Ascending aorta (tissue), 2 donors: ENCODE measurements at regions not wholly inside any gene's neighbourhood (a gene's known extent, or its start where the extent isn't known, plus 50 kb on each side); places are given as distances from the start of the nearest gene placed in this dataset.
"Not testable (repeated sequence)": the region's sequence is repeated elsewhere in the genome, so short reads cannot be mapped to it uniquely, and the experiment has no call there.

Experiments used
- DNase-seq, 2 donors: peaks; one replicate each; pipeline ENCODE4 v3.0.0-alpha.2; 2019; ENCODE audit warnings: low spot score in 2 of 2
- H3K27ac ChIP-seq, 2 donors: fragments of 200-600 bp; sonication (generic); one replicate each; pipeline ENCODE4 v1.5.1; 2016 to 2017; ENCODE audit warnings: mild to moderate bottlenecking in 1 of 2
- H3K27me3 ChIP-seq: fragments of 200-600 bp; sonication (generic); one replicate; pipeline ENCODE4 v1.5.1; 2017
- H3K36me3 ChIP-seq, 2 donors: fragments of 200-600 bp; sonication (generic); one replicate each; pipeline ENCODE4 v1.5.1; 2016
- H3K4me1 ChIP-seq, 2 donors: fragments of 200-600 bp; sonication (generic); one replicate each; pipeline ENCODE4 v1.5.1; 2016 to 2017; ENCODE audit warnings: mild to moderate bottlenecking in 1 of 2
- H3K4me3 ChIP-seq, 2 donors: fragments of 200-600 bp; sonication (generic); one replicate each; pipeline ENCODE4 v1.5.1; 2016 to 2017; ENCODE audit warnings: mild to moderate bottlenecking in 1 of 2
- H3K9me3 ChIP-seq, 2 donors: fragments of 200-600 bp; sonication (generic); one replicate each; pipeline ENCODE4 v1.5.1; 2016
- CTCF ChIP-seq, 3 experiments: fragments of 200-600 bp in 2 of 3; fragments of 450-650 bp in 1 of 3; sonication (generic) in 2 of 3; IDR thresholded peaks; one replicate each; pipeline ENCODE4 v1.5.1; 2016 to 2019; ENCODE audit warnings: antibody characterized with exemption in 3 of 3, mild to moderate bottlenecking in 1 of 3, moderate library complexity in 1 of 3
- intact Hi-C: fragments of 100-400 bp; cut with DNase I; formaldehyde crosslinking; loops from one replicate; pipeline ENCODE4 v1.15.1; 2023

DNA sequence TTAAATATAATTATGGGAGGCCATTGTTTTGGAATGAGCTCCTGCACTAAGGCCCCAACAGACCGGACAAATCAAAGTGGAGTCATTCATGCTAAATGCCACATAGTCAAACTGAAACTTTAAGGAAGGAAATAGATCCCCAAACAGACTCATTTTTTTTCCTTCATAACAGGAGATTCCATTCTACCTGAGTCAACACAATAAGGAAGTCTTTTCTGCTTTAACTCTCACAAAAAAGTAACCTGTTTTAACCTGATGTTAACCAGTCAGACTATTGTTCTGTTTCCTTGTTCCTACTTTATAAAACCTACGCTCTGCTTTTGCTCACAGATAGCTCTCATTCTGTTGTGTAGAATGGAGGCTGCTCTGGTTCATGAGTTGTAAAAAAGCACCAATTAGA lies 234.9 kb downstream of the YTHDC2 start:
- no peaks in the 10 kb centered on the region for H3K36me3 ChIP-seq
- H3K4me3 ChIP-seq, result no peak overlapping the region
- H3K9me3 ChIP-seq, result no peaks in the 10 kb centered on the region
- no peaks in the 10 kb centered on the region for H3K27me3 ChIP-seq
- intact Hi-C loops, result no loop called here
- DNase-seq, result no peak
- H3K27ac ChIP-seq, result no peak overlapping the region
- no peaks in the 10 kb centered on the region for H3K4me1 ChIP-seq
- no peak for TF ChIP-seq CTCF (IDR thresholded peaks at IDR 0.05)

DNA sequence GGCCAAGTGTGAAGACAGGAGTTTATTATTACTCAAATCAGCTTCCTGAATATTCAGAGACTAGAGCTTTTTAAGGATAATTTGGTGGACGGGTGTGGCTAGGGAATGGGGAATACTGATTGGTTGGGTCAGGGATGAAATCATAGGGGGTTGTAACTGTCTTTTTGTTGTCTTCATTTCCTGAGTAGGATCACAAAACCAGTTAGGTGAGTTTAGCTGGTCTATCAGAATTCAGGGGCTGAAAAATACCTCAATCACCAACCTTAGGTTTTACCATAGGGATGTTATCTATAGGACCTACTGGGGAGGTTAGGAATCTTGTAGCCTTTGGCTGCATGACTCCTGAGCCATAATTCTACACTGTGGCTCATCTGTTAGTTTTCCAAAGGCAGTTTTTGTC lies 235.8 kb downstream of the YTHDC2 start:
- DNase-seq, result no peak
- intact Hi-C loops, result no loop called here

GRCh38 chr5:113753182-113753581 lies 239.7 kb downstream of the YTHDC2 start:
- not testable (repeated sequence) for DNase-seq

More for the DNA sequence above, 235.8 kb downstream of the YTHDC2 start:
- Histone ChIP-seq H3K4me3 (no peak overlapping the region), H3K9me3 (no peaks in the 10 kb centered on the region), H3K27ac (no peak overlapping the region), H3K4me1 (no peaks in the 10 kb centered on the region), H3K36me3 (no peaks in the 10 kb centered on the region), H3K27me3 (no peaks in the 10 kb centered on the region)
- no peak for TF ChIP-seq CTCF (IDR thresholded peaks at IDR 0.05)

DNA sequence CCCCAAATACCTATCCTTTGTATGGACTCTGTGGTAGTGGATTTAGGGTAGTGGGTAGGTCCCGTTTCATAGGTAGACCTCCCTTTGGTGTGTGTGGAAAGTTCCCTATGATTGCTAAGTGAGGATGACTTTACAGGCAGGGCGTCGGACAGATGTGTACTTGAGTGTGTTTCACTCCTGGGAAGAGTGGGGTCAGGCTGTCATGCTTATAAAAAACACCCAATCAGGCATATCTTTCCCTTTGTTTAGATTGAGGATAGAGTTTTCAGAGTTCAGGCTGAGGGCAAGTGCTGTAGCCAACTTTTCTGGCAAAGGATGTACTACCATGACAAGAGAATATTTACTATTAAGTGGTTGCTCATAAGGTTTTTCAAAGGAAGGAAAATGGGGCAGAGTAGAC lies 242.0 kb downstream of the YTHDC2 start:
- Histone ChIP-seq H3K36me3 (no peaks in the 10 kb centered on the region), H3K9me3 (no peaks in the 10 kb centered on the region), H3K4me1 (no peaks in the 10 kb centered on the region), H3K27ac (no peak overlapping the region), H3K27me3 (no peaks in the 10 kb centered on the region), H3K4me3 (no peak overlapping the region)
- no peak for DNase-seq
- intact Hi-C loops, result no loop called here
- TF ChIP-seq CTCF (IDR thresholded peaks at IDR 0.05), result no peak

More at GRCh38 chr5:113753182-113753581, 239.7 kb downstream of the YTHDC2 start:
- H3K27ac ChIP-seq, H3K9me3 ChIP-seq, H3K36me3 ChIP-seq, H3K4me1 ChIP-seq, H3K27me3 ChIP-seq, H3K4me3 ChIP-seq, intact Hi-C loops: not testable (repeated sequence)

- no peak for TF ChIP-seq CTCF (IDR thresholded peaks at IDR 0.05)
Measured at GRCh38 chr5:113757508-113757907, 244.0 kb downstream of the YTHDC2 start.

DNA sequence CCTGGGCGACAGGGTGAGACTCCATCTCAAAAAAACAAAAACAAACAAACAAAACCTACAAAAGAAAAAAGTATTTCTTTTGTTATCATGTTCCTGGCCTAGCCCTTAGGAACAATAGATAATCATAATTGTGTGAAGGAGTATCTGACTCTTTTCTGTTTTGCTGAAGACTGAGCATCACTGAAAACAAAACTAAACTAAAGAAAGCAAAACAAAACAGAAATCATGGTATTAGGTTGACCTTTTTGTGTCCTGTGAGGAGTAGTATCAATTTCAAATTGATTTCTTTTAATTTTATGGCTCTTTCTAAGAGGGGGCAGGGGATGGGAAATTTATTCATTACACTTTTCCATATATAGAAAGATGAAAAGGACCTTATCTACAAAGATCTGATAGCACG lies 246.0 kb downstream of the YTHDC2 start:
- Histone ChIP-seq H3K4me3 (no peak overlapping the region), H3K27ac (no peak overlapping the region), H3K9me3 (no peaks in the 10 kb centered on the region), H3K27me3 (no peaks in the 10 kb centered on the region), H3K36me3 (no peaks in the 10 kb centered on the region), H3K4me1 (no peaks in the 10 kb centered on the region)
- intact Hi-C loops, result no loop called here
- TF ChIP-seq CTCF (IDR thresholded peaks at IDR 0.05), result no peak
- DNase-seq, result no peak

More at GRCh38 chr5:113757508-113757907, 244.0 kb downstream of the YTHDC2 start:
- no peak overlapping the region for H3K4me3 ChIP-seq
- DNase-seq, result no peak
- H3K4me1 ChIP-seq, result no peaks in the 10 kb centered on the region
- no peaks in the 10 kb centered on the region for H3K9me3 ChIP-seq
- no peak overlapping the region for H3K27ac ChIP-seq
- H3K27me3 ChIP-seq, result no peaks in the 10 kb centered on the region
- no peaks in the 10 kb centered on the region for H3K36me3 ChIP-seq
- intact Hi-C loops, result no loop called here
